Nephron (organoid): ENCODE measurements at regions not wholly inside any gene's neighbourhood (a gene's known extent, or its start where the extent isn't known, plus 50 kb on each side); places are given as distances from the start of the nearest gene placed in this dataset.

Experiments used
- H3K27ac Mint-ChIP-seq, 3 experiments: 2 replicates each; pipeline ENCODE4 v1.8.0; 2020; ENCODE audit warnings: mixed read lengths in 3 of 3, mild to moderate bottlenecking in 2 of 3, moderate library complexity in 1 of 3
- H3K27me3 Mint-ChIP-seq: 2 replicates; pipeline ENCODE4 v1.8.0; 2021; ENCODE audit warnings: low read depth, mild to moderate bottlenecking, moderate library complexity, mixed read lengths
- H3K36me3 Mint-ChIP-seq: 2 replicates; pipeline ENCODE4 v1.8.0; 2020; ENCODE audit warnings: low read depth, mixed read lengths
- H3K4me1 Mint-ChIP-seq: 2 replicates; pipeline ENCODE4 v1.8.0; 2020; ENCODE audit warnings: mixed read lengths
- H3K4me3 Mint-ChIP-seq, 3 experiments: 2 replicates each; pipeline ENCODE4 v1.8.0; 2020; ENCODE audit warnings: mild to moderate bottlenecking in 3 of 3, mixed read lengths in 3 of 3, moderate library complexity in 2 of 3
- H3K9me3 Mint-ChIP-seq: 2 replicates; pipeline ENCODE4 v1.8.0; 2020; ENCODE audit warnings: mixed read lengths
- TF ChIP-seq, protein P1 (sequence below), 3 experiments: fragments of 200-600 bp; sonication (generic); IDR thresholded peaks; one replicate each; pipeline ENCODE4 v1.5.0; 2021; ENCODE audit warnings: antibody characterized with exemption in 3 of 3; ENCODE audit not compliant: unreplicated experiment in 3 of 3

DNA sequence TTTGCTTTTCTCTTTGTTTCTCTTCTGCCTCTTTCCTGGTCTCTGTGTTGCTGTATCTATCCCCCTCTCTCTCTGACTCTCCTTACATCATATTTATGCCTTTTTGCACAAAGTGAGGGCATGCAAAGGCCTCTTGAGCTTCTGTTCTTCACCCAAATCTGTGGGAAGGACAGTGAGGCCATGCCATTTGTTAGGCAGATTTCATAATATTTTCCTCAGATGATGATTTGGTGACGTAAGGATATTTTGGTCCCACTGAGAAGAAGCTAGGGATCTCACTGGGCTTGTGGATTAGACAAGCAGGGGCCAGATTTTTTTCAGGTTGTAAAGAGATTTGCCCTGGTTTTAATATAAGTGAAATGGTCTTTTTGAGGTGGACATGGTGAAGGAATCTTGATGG is 249.4 kb upstream of the USP24 start:
- peaks cover 5% of the 10 kb centered on the region for H3K9me3 Mint-ChIP-seq
- H3K4me3 Mint-ChIP-seq: no peak overlapping the region
- H3K4me1 Mint-ChIP-seq: peaks cover 17% of the 10 kb centered on the region
- H3K36me3 Mint-ChIP-seq: no peaks in the 10 kb centered on the region
- TF ChIP-seq, protein P1, sequence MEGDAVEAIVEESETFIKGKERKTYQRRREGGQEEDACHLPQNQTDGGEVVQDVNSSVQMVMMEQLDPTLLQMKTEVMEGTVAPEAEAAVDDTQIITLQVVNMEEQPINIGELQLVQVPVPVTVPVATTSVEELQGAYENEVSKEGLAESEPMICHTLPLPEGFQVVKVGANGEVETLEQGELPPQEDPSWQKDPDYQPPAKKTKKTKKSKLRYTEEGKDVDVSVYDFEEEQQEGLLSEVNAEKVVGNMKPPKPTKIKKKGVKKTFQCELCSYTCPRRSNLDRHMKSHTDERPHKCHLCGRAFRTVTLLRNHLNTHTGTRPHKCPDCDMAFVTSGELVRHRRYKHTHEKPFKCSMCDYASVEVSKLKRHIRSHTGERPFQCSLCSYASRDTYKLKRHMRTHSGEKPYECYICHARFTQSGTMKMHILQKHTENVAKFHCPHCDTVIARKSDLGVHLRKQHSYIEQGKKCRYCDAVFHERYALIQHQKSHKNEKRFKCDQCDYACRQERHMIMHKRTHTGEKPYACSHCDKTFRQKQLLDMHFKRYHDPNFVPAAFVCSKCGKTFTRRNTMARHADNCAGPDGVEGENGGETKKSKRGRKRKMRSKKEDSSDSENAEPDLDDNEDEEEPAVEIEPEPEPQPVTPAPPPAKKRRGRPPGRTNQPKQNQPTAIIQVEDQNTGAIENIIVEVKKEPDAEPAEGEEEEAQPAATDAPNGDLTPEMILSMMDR (IDR thresholded peaks at IDR 0.05; ENCODE audit: unreplicated experiment in 3 of 3): no peak
- no peaks in the 10 kb centered on the region for H3K27me3 Mint-ChIP-seq
- no peak overlapping the region for H3K27ac Mint-ChIP-seq

DNA sequence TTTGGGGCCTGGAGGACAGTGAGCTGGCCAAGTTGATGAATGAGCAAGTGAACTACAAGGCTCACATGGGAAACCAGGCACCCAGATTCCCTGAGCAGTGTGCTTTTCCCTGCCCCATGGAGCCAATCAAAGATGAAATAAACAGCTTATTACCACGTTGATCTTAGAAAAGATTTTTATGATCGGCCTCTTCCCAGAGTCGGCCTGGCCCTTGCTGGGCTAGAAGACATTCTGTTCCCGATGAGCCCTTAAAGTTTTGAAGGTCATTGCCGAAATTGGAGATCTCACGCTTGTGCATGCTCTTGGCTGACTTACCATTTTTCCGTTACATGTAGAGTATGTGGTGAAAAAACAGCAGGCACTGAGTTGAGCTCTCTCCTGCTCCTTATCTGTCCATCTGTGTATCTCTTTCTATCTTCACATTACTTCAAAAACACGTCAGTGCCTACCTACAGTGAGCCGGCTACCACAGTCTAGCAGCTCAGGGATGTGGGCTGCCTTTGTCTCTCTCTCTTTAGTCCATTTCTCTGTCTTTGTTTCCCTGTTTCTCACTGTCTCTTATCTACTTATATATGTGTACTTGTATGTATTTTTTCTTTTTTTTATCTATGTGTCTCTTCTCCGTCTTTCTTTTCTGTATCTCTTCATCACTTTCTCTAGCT is 248.8 kb upstream of the USP24 start:
- Mint-ChIP-seq H3K9me3 (peaks cover 5% of the 10 kb centered on the region), H3K27me3 (no peaks in the 10 kb centered on the region), H3K4me3 (no peak overlapping the region), H3K36me3 (no peaks in the 10 kb centered on the region), H3K27ac (no peak overlapping the region), H3K4me1 (peaks cover 12% of the 10 kb centered on the region)
- TF ChIP-seq, protein P1 (IDR thresholded peaks at IDR 0.05; ENCODE audit: unreplicated experiment in 3 of 3): no peak

DNA sequence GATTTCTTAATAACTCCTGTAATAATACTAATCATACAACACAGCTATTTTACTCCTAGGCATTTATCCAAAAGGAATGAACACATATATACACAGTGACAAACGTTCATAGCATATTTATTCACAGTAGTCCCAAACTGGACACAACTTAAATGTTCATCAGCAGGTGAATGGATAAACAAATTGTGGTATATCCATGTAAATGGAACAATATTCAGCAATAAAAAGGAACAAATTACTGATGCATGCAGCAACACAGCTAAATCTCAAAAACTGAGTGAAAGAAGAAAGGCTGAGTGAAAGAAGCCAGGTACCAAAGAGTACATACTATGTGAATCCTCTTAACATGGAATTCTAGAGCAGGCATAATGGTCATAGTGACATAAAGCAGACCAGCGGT is 242.7 kb upstream of the USP24 start:
- H3K4me1 Mint-ChIP-seq: no peaks in the 10 kb centered on the region
- peaks cover 6% of the 10 kb centered on the region for H3K36me3 Mint-ChIP-seq
- no peak overlapping the region for H3K4me3 Mint-ChIP-seq
- H3K27me3 Mint-ChIP-seq: no peaks in the 10 kb centered on the region
- TF ChIP-seq, protein P1 (IDR thresholded peaks at IDR 0.05; ENCODE audit: unreplicated experiment in 3 of 3): no peak
- no peak overlapping the region for H3K27ac Mint-ChIP-seq
- peaks cover 25% of the 10 kb centered on the region for H3K9me3 Mint-ChIP-seq

DNA sequence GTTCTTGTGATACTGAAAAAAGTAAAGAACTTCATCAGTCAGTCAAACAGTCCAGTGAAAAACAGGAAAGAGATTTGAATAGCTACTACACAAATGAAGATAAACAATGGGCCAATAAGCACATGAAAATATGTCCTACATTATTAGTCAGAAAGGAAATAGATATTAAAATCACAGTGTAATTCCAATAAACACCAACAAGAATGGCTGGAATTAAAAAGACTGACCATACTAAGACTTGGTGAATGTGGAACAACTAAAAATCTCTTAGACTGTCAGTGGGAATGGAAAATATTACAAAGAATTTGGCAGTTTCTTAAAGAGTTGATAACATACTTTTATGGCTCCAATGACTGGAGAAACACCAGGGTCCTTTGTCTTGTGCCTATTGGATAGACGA is 241.8 kb upstream of the USP24 start:
- H3K36me3 Mint-ChIP-seq: peaks cover 6% of the 10 kb centered on the region
- H3K4me3 Mint-ChIP-seq: no peak overlapping the region
- H3K27me3 Mint-ChIP-seq: no peaks in the 10 kb centered on the region
- no peak overlapping the region for H3K27ac Mint-ChIP-seq
- TF ChIP-seq, protein P1 (IDR thresholded peaks at IDR 0.05; ENCODE audit: unreplicated experiment in 3 of 3): no peak
- H3K9me3 Mint-ChIP-seq: peaks cover 25% of the 10 kb centered on the region
- H3K4me1 Mint-ChIP-seq: no peaks in the 10 kb centered on the region

DNA sequence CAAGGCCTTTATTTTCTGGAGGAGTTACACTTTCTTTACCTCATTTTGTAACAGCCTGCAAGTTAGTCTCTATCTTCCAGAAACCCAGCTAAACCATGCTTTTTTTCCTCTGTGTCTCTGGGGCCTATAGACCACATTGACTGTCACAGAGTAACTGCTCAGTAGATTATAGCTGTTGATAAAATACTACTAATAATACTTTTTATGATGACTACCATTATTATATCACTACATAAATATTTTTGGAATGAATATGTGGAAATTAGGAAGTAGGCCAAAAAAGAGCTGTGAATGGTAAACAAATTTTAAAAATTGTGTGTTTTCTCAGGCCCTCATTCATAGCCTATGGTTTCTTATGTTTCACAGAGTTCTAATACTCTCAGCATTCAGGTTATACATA is 233.1 kb upstream of the USP24 start:
- peaks cover 4% of the 10 kb centered on the region for H3K27me3 Mint-ChIP-seq
- H3K36me3 Mint-ChIP-seq: peaks cover 4% of the 10 kb centered on the region
- no peak overlapping the region for H3K4me3 Mint-ChIP-seq
- peaks cover 14% of the 10 kb centered on the region for H3K9me3 Mint-ChIP-seq
- TF ChIP-seq, protein P1 (IDR thresholded peaks at IDR 0.05; ENCODE audit: unreplicated experiment in 3 of 3): no peak
- peaks cover 4% of the 10 kb centered on the region for H3K4me1 Mint-ChIP-seq
- H3K27ac Mint-ChIP-seq: no peak overlapping the region

DNA sequence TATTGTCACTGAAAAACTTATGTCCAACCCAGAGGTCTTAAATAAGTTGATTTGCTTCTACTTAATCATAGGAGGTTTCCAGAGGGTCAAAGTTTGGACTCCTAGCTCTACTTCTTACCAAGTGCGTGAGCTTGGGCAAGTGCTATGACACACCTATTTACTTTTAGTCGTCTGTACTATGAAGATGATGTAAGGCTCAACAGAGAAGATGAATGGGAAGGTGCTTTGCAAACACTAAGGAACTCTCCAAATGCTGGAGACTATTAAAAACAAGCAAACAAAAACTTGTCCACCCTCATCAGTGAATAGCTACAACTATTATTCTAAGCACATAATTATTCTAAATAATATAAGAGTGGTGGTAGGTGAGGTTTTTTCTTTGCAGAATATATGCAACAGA is 232.3 kb upstream of the USP24 start:
- peaks cover 14% of the 10 kb centered on the region for H3K9me3 Mint-ChIP-seq
- peaks cover 6% of the 10 kb centered on the region for H3K4me1 Mint-ChIP-seq
- TF ChIP-seq, protein P1 (IDR thresholded peaks at IDR 0.05; ENCODE audit: unreplicated experiment in 3 of 3): no peak
- peaks cover 4% of the 10 kb centered on the region for H3K27me3 Mint-ChIP-seq
- H3K36me3 Mint-ChIP-seq: peaks cover 4% of the 10 kb centered on the region
- H3K27ac Mint-ChIP-seq: no peak overlapping the region
- H3K4me3 Mint-ChIP-seq: no peak overlapping the region
